Breast epithelium (tissue), 3 donors: ENCODE measurements at regions not wholly inside any gene's neighbourhood (a gene's known extent, or its start where the extent isn't known, plus 50 kb on each side); places are given as distances from the start of the nearest gene placed in this dataset.

Experiments
- CTCF ChIP-seq, 3 donors: fragments of 450-650 bp; IDR thresholded peaks; one replicate each; pipeline ENCODE4 v1.5.1; 2016 to 2017; ENCODE audit warnings: antibody characterized with exemption in 3 of 3, mild to moderate bottlenecking in 3 of 3, moderate library complexity in 3 of 3
- POLR2A ChIP-seq: fragments of 450-650 bp; IDR thresholded peaks from one replicate; pipeline ENCODE4 v1.6.1; 2016; ENCODE audit warnings: antibody characterized with exemption, mild to moderate bottlenecking, moderate library complexity
- POLR2AphosphoS5 ChIP-seq, 3 donors: sonication (generic); formaldehyde crosslinking; IDR thresholded peaks; one replicate each; pipeline ENCODE4 v1.6.1; 2017; ENCODE audit warnings: antibody characterized with exemption in 3 of 3

GRCh38 chr2:66344087-66344663, 90.8 kb upstream of the MEIS1 start:
- no peak for TF ChIP-seq POLR2A
- no peak for TF ChIP-seq CTCF (IDR thresholded peaks at IDR 0.05)
- no peak for TF ChIP-seq POLR2AphosphoS5 (IDR thresholded peaks at IDR 0.05)
